HCT116 (cell line): ENCODE measurements at regions not wholly inside any gene's neighbourhood (a gene's known extent, or its start where the extent isn't known, plus 50 kb on each side); places are given as distances from the start of the nearest gene placed in this dataset.

Experiments
- CEBPB ChIP-seq: IDR thresholded peaks from 2 replicates; pipeline ENCODE4 v1.6.1; 2012; ENCODE audit warnings: low read depth
- EGR1 ChIP-seq: IDR thresholded peaks from 2 replicates; pipeline ENCODE4 v1.6.1; 2012; ENCODE audit warnings: low read depth
- EZH2 ChIP-seq: fragments of 200-600 bp; sonication (generic); IDR thresholded peaks from 2 replicates; pipeline ENCODE4 v1.6.1; 2017; ENCODE audit warnings: antibody characterized with exemption, mixed run types
- JUND ChIP-seq: IDR thresholded peaks from 2 replicates; pipeline ENCODE4 v1.6.1; 2012
- POLR2A ChIP-seq: IDR thresholded peaks from 2 replicates; pipeline ENCODE4 v1.7.0; 2011; ENCODE audit warnings: borderline replicate concordance; ENCODE audit not compliant: insufficient read depth, insufficient read length; ENCODE audit errors: extremely low read depth
- POLR2AphosphoS5 ChIP-seq: IDR thresholded peaks from 2 replicates; pipeline ENCODE4 v1.6.1; 2011; ENCODE audit warnings: mild to moderate bottlenecking, low read depth, low read length, moderate library complexity
- TCF7L2 ChIP-seq: IDR thresholded peaks from 2 replicates; pipeline ENCODE4 v1.7.0; 2011; ENCODE audit warnings: borderline replicate concordance, inconsistent platforms; ENCODE audit not compliant: insufficient read depth, insufficient read length; ENCODE audit errors: extremely low read depth
- TF ChIP-seq, protein P1 (sequence below), 3 experiments: fragments of 200-600 bp in 1 of 3; sonication (generic) in 1 of 3; IDR thresholded peaks in 2 of 3; conservative IDR thresholded peaks in 1 of 3; 2 replicates each; pipeline ENCODE4 v1.5.1; 2012 to 2017; ENCODE audit warnings: low read depth in 2 of 3, low read length in 2 of 3, antibody characterized with exemption in 1 of 3, borderline replicate concordance in 1 of 3, control low read depth in 1 of 3, mild to moderate bottlenecking in 1 of 3, mixed read lengths in 1 of 3, mixed run types in 1 of 3, moderate library complexity in 1 of 3; ENCODE audit not compliant: insufficient read depth in 1 of 3
- TF ChIP-seq, protein P2 (sequence below): IDR thresholded peaks from 2 replicates; pipeline ENCODE4 v1.6.1; 2012
- TF ChIP-seq, protein P3 (sequence below): IDR thresholded peaks from 2 replicates; pipeline ENCODE4 v1.6.1; 2012; ENCODE audit warnings: low read depth
- TF ChIP-seq, protein P4 (sequence below): IDR thresholded peaks from 2 replicates; pipeline ENCODE4 v1.6.1; 2012

DNA sequence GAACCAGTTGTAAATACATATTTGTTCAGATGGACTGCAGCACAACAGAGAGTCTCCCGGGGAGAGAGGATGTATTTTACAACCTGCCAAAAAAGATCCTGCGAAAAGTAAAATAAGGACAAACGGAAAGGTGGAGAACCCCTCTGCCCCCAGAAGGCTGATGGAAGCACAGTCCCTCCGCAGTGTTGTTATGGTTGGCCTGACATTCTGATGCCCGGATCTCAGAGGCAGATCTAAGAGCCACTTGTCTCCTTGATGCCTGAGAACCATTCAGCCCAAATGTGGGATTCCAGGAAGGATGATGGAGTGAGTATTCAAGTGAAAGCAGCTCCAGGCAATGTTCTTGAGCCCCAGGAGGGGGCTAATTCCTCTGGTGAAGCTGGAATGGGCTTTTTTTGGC is 458.7 kb downstream of the ZNF536 start:
- TF ChIP-seq, protein P1, sequence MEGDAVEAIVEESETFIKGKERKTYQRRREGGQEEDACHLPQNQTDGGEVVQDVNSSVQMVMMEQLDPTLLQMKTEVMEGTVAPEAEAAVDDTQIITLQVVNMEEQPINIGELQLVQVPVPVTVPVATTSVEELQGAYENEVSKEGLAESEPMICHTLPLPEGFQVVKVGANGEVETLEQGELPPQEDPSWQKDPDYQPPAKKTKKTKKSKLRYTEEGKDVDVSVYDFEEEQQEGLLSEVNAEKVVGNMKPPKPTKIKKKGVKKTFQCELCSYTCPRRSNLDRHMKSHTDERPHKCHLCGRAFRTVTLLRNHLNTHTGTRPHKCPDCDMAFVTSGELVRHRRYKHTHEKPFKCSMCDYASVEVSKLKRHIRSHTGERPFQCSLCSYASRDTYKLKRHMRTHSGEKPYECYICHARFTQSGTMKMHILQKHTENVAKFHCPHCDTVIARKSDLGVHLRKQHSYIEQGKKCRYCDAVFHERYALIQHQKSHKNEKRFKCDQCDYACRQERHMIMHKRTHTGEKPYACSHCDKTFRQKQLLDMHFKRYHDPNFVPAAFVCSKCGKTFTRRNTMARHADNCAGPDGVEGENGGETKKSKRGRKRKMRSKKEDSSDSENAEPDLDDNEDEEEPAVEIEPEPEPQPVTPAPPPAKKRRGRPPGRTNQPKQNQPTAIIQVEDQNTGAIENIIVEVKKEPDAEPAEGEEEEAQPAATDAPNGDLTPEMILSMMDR (IDR thresholded peaks at IDR 0.05 in 2 of 3, conservative IDR thresholded peaks at IDR 0.05 in 1 of 3; ENCODE audit: borderline replicate concordance in 1 of 3, insufficient read depth in 1 of 3, low read depth in 2 of 3, low read length in 2 of 3), result no peak
- TF ChIP-seq POLR2A (no peak), EZH2 (no peak), CEBPB (no peak), EGR1 (no peak), JUND (no peak), TCF7L2 (no peak), POLR2AphosphoS5 (no peak)
- TF ChIP-seq, protein P2, sequence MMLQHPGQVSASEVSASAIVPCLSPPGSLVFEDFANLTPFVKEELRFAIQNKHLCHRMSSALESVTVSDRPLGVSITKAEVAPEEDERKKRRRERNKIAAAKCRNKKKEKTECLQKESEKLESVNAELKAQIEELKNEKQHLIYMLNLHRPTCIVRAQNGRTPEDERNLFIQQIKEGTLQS, result no peak
- TF ChIP-seq, protein P3, sequence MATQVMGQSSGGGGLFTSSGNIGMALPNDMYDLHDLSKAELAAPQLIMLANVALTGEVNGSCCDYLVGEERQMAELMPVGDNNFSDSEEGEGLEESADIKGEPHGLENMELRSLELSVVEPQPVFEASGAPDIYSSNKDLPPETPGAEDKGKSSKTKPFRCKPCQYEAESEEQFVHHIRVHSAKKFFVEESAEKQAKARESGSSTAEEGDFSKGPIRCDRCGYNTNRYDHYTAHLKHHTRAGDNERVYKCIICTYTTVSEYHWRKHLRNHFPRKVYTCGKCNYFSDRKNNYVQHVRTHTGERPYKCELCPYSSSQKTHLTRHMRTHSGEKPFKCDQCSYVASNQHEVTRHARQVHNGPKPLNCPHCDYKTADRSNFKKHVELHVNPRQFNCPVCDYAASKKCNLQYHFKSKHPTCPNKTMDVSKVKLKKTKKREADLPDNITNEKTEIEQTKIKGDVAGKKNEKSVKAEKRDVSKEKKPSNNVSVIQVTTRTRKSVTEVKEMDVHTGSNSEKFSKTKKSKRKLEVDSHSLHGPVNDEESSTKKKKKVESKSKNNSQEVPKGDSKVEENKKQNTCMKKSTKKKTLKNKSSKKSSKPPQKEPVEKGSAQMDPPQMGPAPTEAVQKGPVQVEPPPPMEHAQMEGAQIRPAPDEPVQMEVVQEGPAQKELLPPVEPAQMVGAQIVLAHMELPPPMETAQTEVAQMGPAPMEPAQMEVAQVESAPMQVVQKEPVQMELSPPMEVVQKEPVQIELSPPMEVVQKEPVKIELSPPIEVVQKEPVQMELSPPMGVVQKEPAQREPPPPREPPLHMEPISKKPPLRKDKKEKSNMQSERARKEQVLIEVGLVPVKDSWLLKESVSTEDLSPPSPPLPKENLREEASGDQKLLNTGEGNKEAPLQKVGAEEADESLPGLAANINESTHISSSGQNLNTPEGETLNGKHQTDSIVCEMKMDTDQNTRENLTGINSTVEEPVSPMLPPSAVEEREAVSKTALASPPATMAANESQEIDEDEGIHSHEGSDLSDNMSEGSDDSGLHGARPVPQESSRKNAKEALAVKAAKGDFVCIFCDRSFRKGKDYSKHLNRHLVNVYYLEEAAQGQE, result no peak
- TF ChIP-seq, protein P4, sequence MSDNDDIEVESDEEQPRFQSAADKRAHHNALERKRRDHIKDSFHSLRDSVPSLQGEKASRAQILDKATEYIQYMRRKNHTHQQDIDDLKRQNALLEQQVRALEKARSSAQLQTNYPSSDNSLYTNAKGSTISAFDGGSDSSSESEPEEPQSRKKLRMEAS, result no peak
